A549 (cell line): ENCODE measurements at regions not wholly inside any gene's neighbourhood (a gene's known extent, or its start where the extent isn't known, plus 50 kb on each side); places are given as distances from the start of the nearest gene placed in this dataset.

Source experiments
- ATAC-seq, 2 experiments: fragments of 200-7000 bp in 1 of 2; fragments of >200 bp in 1 of 2; cut with Nextera tagmentation in 1 of 2; cut with Tn5 transposase in 1 of 2; 3 replicates each; pipeline versions ENCODE4 v1.8.0 to v1.9.1; 2018 to 2020; ENCODE audit warnings: mild to moderate bottlenecking in 1 of 2, moderate library complexity in 1 of 2
- CTCF ChIA-PET: fragments of 300-600 bp; sonication (Branson Sonifier 250); formaldehyde crosslinking; extraction: SDS; loops from one replicate; lab custom pipeline; 2021; ENCODE audit warnings: antibody characterized with exemption, inconsistent platforms; lab: Yijun Ruan, JAX
- POLR2A ChIA-PET: fragments of 350-600 bp; formaldehyde crosslinking; extraction: SDS; loops from one replicate; lab custom pipeline; 2021; ENCODE audit warnings: antibody characterized with exemption, inconsistent platforms; lab: Yijun Ruan, JAX
- DNase-seq, 2 experiments: peaks; one replicate each; pipeline versions ENCODE4 v3.0.0 to v3.0.0-alpha.2; 2011 to 2016; ENCODE audit warnings: low read depth in 1 of 2, low spot score in 1 of 2
- FAIRE-seq: peaks from 2 replicates; lab custom pipeline; 2011; peaks lifted over from hg19 to GRCh38; lab: Jason Lieb, UNC
- H3K27ac ChIP-seq, 2 experiments: fragments of >200 bp; sonication (Bioruptor Twin); formaldehyde crosslinking; 3 replicates each; pipeline ENCODE4 v1.5.1; 2016 to 2017
- H3K4me1 ChIP-seq: fragments of >200 bp; sonication (Bioruptor Twin); formaldehyde crosslinking; 3 replicates; pipeline ENCODE4 v1.6.1; 2016
- H3K4me2 ChIP-seq: fragments of >200 bp; sonication (Bioruptor Twin); formaldehyde crosslinking; 3 replicates; pipeline ENCODE4 v1.6.1; 2016
- H3K4me3 ChIP-seq: fragments of >200 bp; sonication (Bioruptor Twin); formaldehyde crosslinking; 3 replicates; pipeline ENCODE4 v1.5.1; 2016
- H3K9me3 ChIP-seq: fragments of >200 bp; sonication (Bioruptor Twin); formaldehyde crosslinking; 3 replicates; pipeline ENCODE4 v1.6.1; 2016
- BCL3 ChIP-seq: fragments of >200 bp; sonication (Bioruptor Twin); formaldehyde crosslinking; IDR thresholded peaks from 3 replicates; pipeline ENCODE4 v1.6.1; 2016
- CBX2 ChIP-seq: fragments of 200-600 bp; sonication (generic); IDR thresholded peaks from 2 replicates; pipeline ENCODE4 v1.6.1; 2016; ENCODE audit warnings: low read depth, mild to moderate bottlenecking, borderline replicate concordance
- CEBPB ChIP-seq, 2 experiments: fragments of >200 bp in 1 of 2; sonication (Bioruptor Twin) in 1 of 2; formaldehyde crosslinking in 1 of 2; IDR thresholded peaks; 2 replicates each; pipeline ENCODE4 v1.6.1; 2012 to 2016
- CHD2 ChIP-seq: fragments of 150-350 bp; IDR thresholded peaks from 2 replicates; pipeline ENCODE4 v1.6.1; 2014; ENCODE audit warnings: low read length; ENCODE audit not compliant: partially characterized antibody
- CHD4 ChIP-seq: fragments of 200-600 bp; sonication (generic); IDR thresholded peaks from 2 replicates; pipeline ENCODE4 v1.6.1; 2016; ENCODE audit warnings: antibody characterized with exemption, mild to moderate bottlenecking, borderline replicate concordance
- EHMT2 ChIP-seq: fragments of 200-600 bp; sonication (generic); IDR thresholded peaks from 2 replicates; pipeline ENCODE4 v1.6.1; 2016; ENCODE audit warnings: antibody characterized with exemption, low read depth, mild to moderate bottlenecking, moderate library complexity
- EP300 ChIP-seq, 2 experiments: fragments of >200 bp; sonication (Bioruptor Twin); formaldehyde crosslinking; IDR thresholded peaks; 2 replicates in 1 of 2; 3 replicates in 1 of 2; pipeline ENCODE4 v1.6.1; 2016 to 2017
- GATA3 ChIP-seq: IDR thresholded peaks from 2 replicates; pipeline ENCODE4 v1.6.1; 2012; ENCODE audit warnings: borderline replicate concordance
- JUNB ChIP-seq: fragments of >200 bp; sonication (Bioruptor Twin); formaldehyde crosslinking; IDR thresholded peaks from 2 replicates; pipeline ENCODE4 v1.6.1; 2016
- KDM1A ChIP-seq: fragments of 200-600 bp; sonication (generic); IDR thresholded peaks from 2 replicates; pipeline ENCODE4 v1.6.1; 2016; ENCODE audit warnings: low read depth, mild to moderate bottlenecking
- KDM5A ChIP-seq: fragments of 200-600 bp; sonication (generic); IDR thresholded peaks from 2 replicates; pipeline ENCODE4 v1.6.1; 2016; ENCODE audit warnings: antibody characterized with exemption, mild to moderate bottlenecking
- MAFK ChIP-seq: fragments of 450-650 bp; IDR thresholded peaks from 2 replicates; pipeline ENCODE4 v1.6.1; 2014; ENCODE audit not compliant: partially characterized antibody
- MYC ChIP-seq: IDR thresholded peaks from 2 replicates; pipeline ENCODE4 v1.6.1; 2012; ENCODE audit warnings: mild to moderate bottlenecking, inconsistent platforms, low read length, improper control_type of control experiment, borderline replicate concordance
- NR3C1 ChIP-seq: fragments of >200 bp; sonication (Bioruptor Twin); formaldehyde crosslinking; IDR thresholded peaks from 3 replicates; pipeline ENCODE4 v1.6.1; 2017
- POLR2A ChIP-seq: IDR thresholded peaks from 2 replicates; pipeline ENCODE4 v1.6.1; 2012; ENCODE audit warnings: mild to moderate bottlenecking, low read length
- POLR2AphosphoS2 ChIP-seq: conservative IDR thresholded peaks from 2 replicates; pipeline ENCODE4 v1.6.1; 2012; ENCODE audit warnings: low read length, improper control_type of control experiment, inconsistent platforms
- RAD21 ChIP-seq, 2 experiments: fragments of >200 bp in 1 of 2; sonication (Bioruptor Twin) in 1 of 2; formaldehyde crosslinking in 1 of 2; IDR thresholded peaks in 1 of 2; conservative IDR thresholded peaks in 1 of 2; 2 replicates in 1 of 2; 3 replicates in 1 of 2; pipeline ENCODE4 v1.6.1; 2012 to 2018; ENCODE audit warnings: inconsistent platforms in 1 of 2
- RARB ChIP-seq: fragments of 250-450 bp; sonication (Bioruptor Pico); IDR thresholded peaks from 2 replicates; pipeline ENCODE4 v1.8.0; 2021; ENCODE audit warnings: mild to moderate bottlenecking, moderate library complexity
- REST ChIP-seq: fragments of 200-600 bp; sonication (generic); IDR thresholded peaks from 2 replicates; pipeline ENCODE4 v1.6.1; 2016; ENCODE audit warnings: antibody characterized with exemption, mild to moderate bottlenecking, moderate library complexity
- RFX5 ChIP-seq: fragments of 450-650 bp; IDR thresholded peaks from 2 replicates; pipeline ENCODE4 v1.7.1; 2014; ENCODE audit warnings: antibody characterized with exemption, mild to moderate bottlenecking, moderate library complexity
- RNF2 ChIP-seq: fragments of 200-600 bp; sonication (generic); IDR thresholded peaks from 2 replicates; pipeline ENCODE4 v1.6.1; 2016; ENCODE audit warnings: low read depth, mild to moderate bottlenecking, antibody characterized with exemption, moderate library complexity, borderline replicate concordance
- SMC3 ChIP-seq: fragments of >200 bp; sonication (Bioruptor Twin); formaldehyde crosslinking; IDR thresholded peaks from 3 replicates; pipeline ENCODE4 v1.6.1; 2018; ENCODE audit warnings: inconsistent platforms
- SREBF2 ChIP-seq: fragments of 450-650 bp; IDR thresholded peaks from 2 replicates; pipeline ENCODE4 v1.6.1; 2014; ENCODE audit warnings: mild to moderate bottlenecking, moderate library complexity
- TFCP2L1 ChIP-seq: fragments of 250-450 bp; sonication (Bioruptor Pico); IDR thresholded peaks from 2 replicates; pipeline ENCODE4 v1.5.0; 2021; ENCODE audit warnings: mild to moderate bottlenecking
- USF2 ChIP-seq: fragments of 450-650 bp; IDR thresholded peaks from 2 replicates; pipeline ENCODE4 v1.6.1; 2014; ENCODE audit warnings: antibody characterized with exemption
- ZC3H11A ChIP-seq: fragments of 450-650 bp; IDR thresholded peaks from 2 replicates; pipeline ENCODE4 v1.6.1; 2014; ENCODE audit warnings: antibody characterized with exemption, mild to moderate bottlenecking
- ZFP36 ChIP-seq: fragments of 450-650 bp; IDR thresholded peaks from 2 replicates; pipeline ENCODE4 v1.6.1; 2014; ENCODE audit warnings: borderline replicate concordance; ENCODE audit not compliant: partially characterized antibody
- ZNF302 ChIP-seq: fragments of 250-450 bp; sonication (Bioruptor Pico); IDR thresholded peaks from 2 replicates; pipeline ENCODE4 v1.9.0; 2021; ENCODE audit warnings: inconsistent platforms, mild to moderate bottlenecking, moderate library complexity
- WGBS: methylation state at CpG from one replicate; pipeline ENCODE4 v1.1.6; 2017; ENCODE audit errors: missing lambda C conversion rate; 5-methylcytosine and 5-hydroxymethylcytosine counted together
- TF ChIP-seq, protein P1 (sequence below): fragments of 250-450 bp; sonication (Bioruptor Pico); IDR thresholded peaks from 2 replicates; pipeline ENCODE4 v1.5.0; 2020; ENCODE audit warnings: low read depth, mild to moderate bottlenecking, moderate library complexity

GRCh38 chr5:124373883-124374282 lies 372.6 kb downstream of the ZNF608 start:
- no peak overlapping the region for H3K4me3 ChIP-seq
- POLR2A ChIA-PET: no interaction called here
- FAIRE-seq (no peak), DNase-seq (no peak), ATAC-seq (no peak)
- CTCF ChIA-PET: no interaction called here
- no peaks in the 10 kb centered on the region for H3K4me1 ChIP-seq
- no peak for TF ChIP-seq BCL3
- TF ChIP-seq ZC3H11A: no peak
- TF ChIP-seq CBX2: no peak
- no peak for TF ChIP-seq REST
- TF ChIP-seq KDM5A: no peak
- no peak for TF ChIP-seq EP300 (IDR thresholded peaks at IDR 0.05)
- TF ChIP-seq USF2: no peak
- no peak for TF ChIP-seq SREBF2
- TF ChIP-seq RNF2: no peak
- TF ChIP-seq POLR2AphosphoS2: no peak
- TF ChIP-seq EHMT2: no peak
- TF ChIP-seq CHD4: no peak
- no peak for TF ChIP-seq NR3C1
- no peak for TF ChIP-seq CHD2
- TF ChIP-seq MAFK: no peak
- WGBS: 66% methylated on average over 3 of the region's 3 CpGs
- H3K27ac ChIP-seq: no peak overlapping the region
- H3K9me3 ChIP-seq: no peaks in the 10 kb centered on the region; the same call in 2 of the 3 replicates
- H3K4me2 ChIP-seq: no peak overlapping the region

DNA sequence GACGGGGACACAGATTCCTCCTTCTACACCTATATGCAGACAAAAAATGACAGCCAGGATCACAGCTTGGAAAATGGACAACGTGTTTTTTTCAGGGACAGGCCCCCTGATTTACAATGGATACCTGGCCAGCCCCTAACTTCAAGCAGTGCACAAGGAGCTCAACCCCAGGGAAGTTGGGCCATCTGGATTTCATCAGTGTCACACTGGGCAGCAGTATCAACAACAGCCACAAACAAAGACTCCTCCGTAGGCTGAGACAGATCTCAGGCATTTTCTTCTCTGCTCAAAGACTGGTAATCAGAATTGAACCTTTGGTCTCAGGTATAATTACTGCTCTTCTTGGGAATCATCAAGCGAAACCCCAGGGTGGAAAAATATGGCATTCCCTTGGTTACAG lies 374.0 kb downstream of the ZNF608 start:
- Histone ChIP-seq H3K27ac (no peak overlapping the region), H3K4me2 (no peak overlapping the region), H3K4me1 (no peaks in the 10 kb centered on the region), H3K4me3 (no peak overlapping the region), H3K9me3 (no peaks in the 10 kb centered on the region; the same call in 2 of the 3 replicates)
- DNase-seq (no peak), ATAC-seq (no peak), FAIRE-seq (no peak)
- WGBS: 62% methylated on average over 4 of the region's 4 CpGs
- ChIA-PET POLR2A (no interaction called here), CTCF (no interaction called here)
- TF ChIP-seq GATA3 (no peak), CEBPB (IDR thresholded peaks at IDR 0.05) (no peak), SMC3 (no peak), KDM1A (no peak), ZFP36 (no peak), REST (no peak), RAD21 (conservative IDR thresholded peaks at IDR 0.05 in 1 of 2, IDR thresholded peaks at IDR 0.05 in 1 of 2) (no peak), RNF2 (no peak), ZNF302 (CRISPR knock-in tag) (no peak), RFX5 (no peak), RARB (CRISPR knock-in tag) (no peak), CHD4 (no peak), TFCP2L1 (CRISPR knock-in tag) (no peak), MYC (no peak), KDM5A (no peak), JUNB (no peak), POLR2A (no peak)
- TF ChIP-seq, protein P1, sequence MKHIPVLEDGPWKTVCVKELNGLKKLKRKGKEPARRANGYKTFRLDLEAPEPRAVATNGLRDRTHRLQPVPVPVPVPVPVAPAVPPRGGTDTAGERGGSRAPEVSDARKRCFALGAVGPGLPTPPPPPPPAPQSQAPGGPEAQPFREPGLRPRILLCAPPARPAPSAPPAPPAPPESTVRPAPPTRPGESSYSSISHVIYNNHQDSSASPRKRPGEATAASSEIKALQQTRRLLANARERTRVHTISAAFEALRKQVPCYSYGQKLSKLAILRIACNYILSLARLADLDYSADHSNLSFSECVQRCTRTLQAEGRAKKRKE (CRISPR knock-in tag): no peak
